Sciatic nerve (tissue), 2 donors: ENCODE measurements at regions not wholly inside any gene's neighbourhood (a gene's known extent, or its start where the extent isn't known, plus 50 kb on each side); places are given as distances from the start of the nearest gene placed in this dataset.
A peak's percentile ranks its signal among the peaks of the same experiment; 100 is the strongest.
"Not testable (repeated sequence)": the region's sequence is repeated elsewhere in the genome, so short reads cannot be mapped to it uniquely, and the experiment has no call there.

ENCODE experiments used
- ATAC-seq: fragments of 200-7000 bp; cut with Tn5 transposase; one replicate; pipeline ENCODE4 v1.9.1; 2020; ENCODE audit warnings: mild to moderate bottlenecking, moderate library complexity
- DNase-seq: peaks from one replicate; pipeline ENCODE4 v3.0.0-alpha.2; 2020; ENCODE audit warnings: low spot score
- intact Hi-C: fragments of 100-400 bp; cut with DNase I; formaldehyde crosslinking; loops from one replicate; pipeline ENCODE4 v1.14.2; 2022
- donor health status: DM: no; HTN: no; CAD: no.
- donor health status: DM: no; HTN: no; CAD: no.

DNA sequence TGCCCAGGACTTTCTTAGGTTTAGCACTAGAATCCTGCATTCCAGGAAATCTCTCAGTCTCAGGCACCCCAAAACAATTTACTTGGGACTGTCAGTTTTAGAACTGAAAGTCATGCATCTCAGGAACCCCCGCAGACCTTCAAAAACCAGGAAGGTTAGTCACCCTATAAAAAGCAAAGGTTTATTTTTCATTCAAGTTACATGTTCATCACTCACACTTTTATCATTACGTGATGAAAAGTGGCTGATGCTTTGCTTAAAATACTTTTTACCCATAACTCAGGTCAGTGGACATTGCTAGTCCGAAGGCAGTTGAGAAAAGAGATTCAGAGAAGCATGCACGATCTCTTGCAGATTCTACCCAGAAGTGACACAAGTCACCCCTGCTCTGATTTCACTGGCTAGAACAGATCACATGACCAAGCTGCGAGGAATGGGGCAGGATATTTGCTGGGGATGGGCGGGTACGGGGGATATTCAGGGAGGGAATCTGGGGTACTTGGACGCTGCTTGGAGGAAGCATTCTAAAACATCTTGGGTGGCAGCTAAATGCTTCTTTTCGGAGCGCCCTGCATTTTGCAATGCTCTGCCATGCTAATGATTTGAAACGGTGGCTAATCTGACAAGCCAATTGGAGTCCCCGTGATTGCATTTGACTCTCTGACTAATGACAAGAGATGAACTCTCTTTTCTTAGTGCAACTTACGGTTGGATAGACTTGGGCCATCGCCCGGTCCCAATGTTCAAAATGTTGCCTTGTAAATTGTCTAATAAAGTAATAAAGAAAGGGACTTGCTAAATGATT lies 110.2 kb downstream of the MIAT start:
- intact Hi-C loops = loop anchor here (10.0 kb wide), 1 partner anchor 1047 kb away; no protein-coding TSS in a partner anchor

DNA sequence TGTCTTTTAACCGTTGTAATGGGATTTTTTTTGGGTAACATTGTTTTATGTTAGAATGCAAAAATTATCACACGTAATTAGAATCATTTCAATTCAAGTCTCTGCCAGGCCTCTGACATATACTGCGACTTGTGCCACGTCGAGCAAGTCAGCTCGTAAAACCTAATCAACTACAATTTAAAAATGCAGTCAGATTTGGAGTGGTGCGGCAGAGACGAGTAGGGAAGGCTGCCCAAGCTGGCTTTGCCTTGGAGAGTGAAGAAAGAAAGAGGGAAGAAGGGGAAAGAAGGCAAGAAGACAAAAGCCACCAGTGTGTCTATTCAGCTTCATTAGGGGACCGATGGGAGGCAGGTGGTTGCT lies 110.7 kb downstream of the MIAT start:
- ATAC-seq (no peak), DNase-seq (no peak)
- intact Hi-C loops = loop anchor here (10.0 kb wide), 1 partner anchor 1047 kb away; no protein-coding TSS in a partner anchor

More for the DNA sequence above, 110.2 kb downstream of the MIAT start:
- ATAC-seq (no peak), DNase-seq (no peak)

GRCh38 chr22:26768952-26769351 lies 111.6 kb downstream of the MIAT start:
- intact Hi-C loops = loop anchor here (10.0 kb wide), 1 partner anchor 1046 kb away; no protein-coding TSS in a partner anchor
- no peak for ATAC-seq
- DNase-seq = no peak

- intact Hi-C loops = loop anchor here (10.0 kb wide), 1 partner anchor 1045 kb away; no protein-coding TSS in a partner anchor
- DNase-seq (no peak), ATAC-seq (no peak)
Observed at GRCh38 chr22:26769663-26770062, 112.3 kb downstream of the MIAT start.

DNA sequence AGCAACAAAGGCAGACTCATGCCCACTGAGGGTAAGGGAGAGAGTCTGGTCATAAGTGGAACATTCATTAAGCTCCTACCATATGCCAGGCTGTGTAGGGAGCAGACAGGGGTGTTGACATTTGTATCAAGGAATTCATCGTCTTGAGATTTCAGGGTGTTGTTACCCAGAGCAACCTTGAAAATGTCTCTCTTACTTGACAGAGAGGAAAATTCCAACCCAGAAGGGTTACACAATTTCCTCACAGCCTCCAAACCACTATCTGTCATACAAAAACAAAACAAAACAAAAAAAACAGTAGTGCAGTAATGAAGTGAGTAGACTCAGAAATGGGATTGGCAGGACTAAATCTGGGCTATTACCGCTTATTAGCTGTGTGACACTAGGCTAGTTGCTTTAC lies 113.2 kb downstream of the MIAT start:
- ATAC-seq = peak; percentile 48
- DNase-seq = no peak
- intact Hi-C loops = no loop called here

- intact Hi-C loops, DNase-seq, ATAC-seq: not testable (repeated sequence)
Observed at GRCh38 chr22:26773054-26773453, 115.7 kb downstream of the MIAT start.

DNA sequence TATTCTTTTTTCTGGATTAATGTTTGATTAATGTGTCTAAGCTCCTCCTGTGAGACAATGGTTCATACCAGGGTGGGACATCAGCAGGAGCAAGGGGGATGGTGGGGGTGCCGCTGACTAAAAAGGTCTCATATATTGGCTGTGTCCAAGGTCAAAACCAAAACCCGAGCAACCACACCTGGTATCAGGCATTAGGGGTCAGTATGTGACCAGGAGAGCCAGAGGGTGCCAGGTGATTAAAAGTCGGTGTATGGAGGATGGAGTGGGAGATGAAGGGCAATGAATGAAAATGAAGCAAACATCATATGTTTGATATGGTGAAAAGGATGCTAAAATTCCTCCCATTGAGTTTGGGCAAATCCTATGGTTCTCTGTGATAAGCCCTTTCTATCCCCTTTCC lies 118.0 kb downstream of the MIAT start:
- ATAC-seq (no peak), DNase-seq (no peak)
- intact Hi-C loops = no loop called here

DNA sequence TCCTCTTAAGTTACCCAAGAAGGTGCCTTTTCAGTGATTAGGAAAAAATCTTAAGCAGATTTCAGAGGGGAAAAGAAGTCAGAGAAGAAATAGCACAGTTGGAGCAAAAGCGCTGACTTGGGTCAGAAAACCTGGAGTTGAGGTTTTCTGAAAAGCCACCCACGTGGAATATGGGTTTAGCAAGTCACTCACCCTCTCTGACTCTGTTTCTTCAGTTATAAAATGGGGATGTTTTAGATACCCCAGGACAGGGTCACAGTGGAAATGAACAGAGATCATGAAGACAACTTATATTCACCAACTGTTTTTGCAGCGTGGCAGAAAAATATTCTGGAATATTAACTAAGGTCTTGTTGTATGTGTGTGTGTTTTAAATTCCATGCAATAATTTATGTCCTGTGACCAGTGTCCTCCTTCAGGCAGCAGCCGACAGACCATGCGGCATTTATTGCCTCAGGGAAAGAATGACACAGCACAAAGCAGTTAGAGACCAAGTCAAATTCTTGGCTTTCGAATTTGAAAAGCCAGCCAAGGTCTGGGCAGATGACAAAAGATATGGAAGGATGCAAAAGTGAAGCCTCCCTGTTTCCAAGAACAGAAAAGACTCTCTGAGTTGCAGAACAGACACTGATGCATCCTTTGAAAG lies 119.9 kb downstream of the MIAT start:
- no peak for DNase-seq
- intact Hi-C loops = no loop called here
- ATAC-seq = peak; percentile 60

DNA sequence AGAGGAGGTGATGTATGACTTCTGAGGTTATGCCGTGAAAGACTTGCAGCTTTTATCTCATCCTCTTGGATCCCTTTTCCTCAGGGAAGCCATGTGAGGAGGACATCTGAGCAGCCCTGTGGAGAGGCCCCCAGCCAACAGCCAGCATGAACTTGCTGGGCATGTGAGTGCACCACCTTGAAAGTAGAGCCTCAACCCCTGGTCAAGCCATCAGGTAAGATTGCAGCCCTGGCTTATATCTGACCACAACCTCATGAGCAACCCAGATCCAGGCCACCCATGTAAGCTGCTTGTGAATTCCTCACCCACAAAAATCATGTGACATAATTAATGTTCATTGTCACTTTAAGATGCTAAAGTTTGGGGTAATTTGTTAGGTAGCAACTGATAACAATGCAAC lies 121.0 kb downstream of the MIAT start:
- ATAC-seq = no peak
- DNase-seq = no peak
- intact Hi-C loops = no loop called here

- ATAC-seq (no peak), DNase-seq (no peak)
- intact Hi-C loops = no loop called here
Observed at GRCh38 chr22:26779108-26779507, 121.7 kb downstream of the MIAT start.

- DNase-seq = no peak
- ATAC-seq = no peak
- intact Hi-C loops = no loop called here
Observed at GRCh38 chr22:26779929-26780328, 122.5 kb downstream of the MIAT start.

GRCh38 chr22:26780521-26780920 lies 123.1 kb downstream of the MIAT start:
- ATAC-seq = no peak
- intact Hi-C loops = no loop called here
- no peak for DNase-seq

GRCh38 chr22:26781062-26781461 lies 123.7 kb downstream of the MIAT start:
- intact Hi-C loops = no loop called here
- DNase-seq = no peak
- no peak for ATAC-seq

GRCh38 chr22:26781596-26781995 lies 124.2 kb downstream of the MIAT start:
- intact Hi-C loops = no loop called here
- DNase-seq (no peak), ATAC-seq (no peak)

DNA sequence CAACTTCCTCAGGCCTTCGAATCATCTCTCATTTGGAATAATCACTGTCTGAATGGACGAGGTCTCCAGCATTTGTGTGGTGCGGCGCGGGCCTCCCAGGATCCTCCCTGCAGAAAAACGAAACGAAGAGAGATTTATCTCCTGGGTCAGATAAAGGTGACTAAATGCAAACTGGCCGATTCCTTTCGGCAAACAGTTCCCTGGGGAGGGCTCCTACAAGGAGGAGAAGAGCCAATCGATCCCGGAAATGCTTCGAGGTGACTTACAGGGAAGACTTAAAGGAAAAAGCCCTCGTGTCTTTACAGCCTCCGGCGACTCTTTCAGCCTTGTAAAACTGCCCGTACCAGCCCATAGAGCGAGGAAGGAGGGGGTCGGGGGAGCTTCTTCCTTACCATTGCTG lies 126.5 kb downstream of the MIAT start:
- intact Hi-C loops = no loop called here
- ATAC-seq (no peak), DNase-seq (no peak)

- intact Hi-C loops = no loop called here
- ATAC-seq (no peak), DNase-seq (no peak)
Observed at GRCh38 chr22:26784772-26785171, 127.4 kb downstream of the MIAT start.

- no peak for DNase-seq
- intact Hi-C loops = no loop called here
- ATAC-seq = no peak
Observed at GRCh38 chr22:26785932-26786331, 128.5 kb downstream of the MIAT start.

DNA sequence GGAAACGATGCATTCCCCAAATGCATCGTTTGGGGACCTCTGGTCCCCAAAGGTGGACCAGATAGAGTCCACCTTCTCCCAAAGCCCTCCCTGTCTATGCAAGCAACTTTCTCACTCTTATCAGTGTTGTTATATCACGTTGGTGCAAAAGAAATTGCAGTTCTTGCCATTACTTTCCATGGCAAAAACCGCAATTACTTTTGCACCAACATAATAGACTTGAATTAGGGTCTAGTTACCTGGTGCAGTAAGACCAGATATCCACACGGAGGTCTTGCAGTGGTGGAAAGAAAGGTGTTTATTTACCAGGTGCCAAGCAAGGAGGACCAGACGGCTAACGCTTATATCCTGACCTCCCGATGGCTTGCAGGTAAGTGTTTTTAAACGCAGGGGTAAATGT lies 129.0 kb downstream of the MIAT start:
- intact Hi-C loops = no loop called here
- ATAC-seq = no peak
- no peak for DNase-seq

DNA sequence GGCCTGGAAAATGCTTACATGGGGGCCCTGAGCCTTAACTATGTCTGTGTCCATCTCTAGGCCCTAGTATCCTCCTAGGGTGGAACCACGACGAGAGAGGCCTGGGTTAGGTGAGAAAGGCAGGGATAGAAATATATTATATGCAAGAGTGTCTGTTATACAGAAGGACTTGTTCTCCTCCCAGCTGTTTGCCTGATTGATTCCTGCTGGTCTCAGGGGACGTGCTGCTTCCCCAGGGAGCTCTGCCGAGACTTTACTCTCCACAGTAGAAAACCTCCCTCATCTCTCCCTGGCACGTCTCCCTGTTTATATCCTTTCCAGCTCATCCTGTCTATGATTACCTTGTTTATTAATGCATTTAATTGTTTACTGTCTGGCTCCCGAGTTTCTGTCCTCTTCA lies 132.6 kb downstream of the MIAT start:
- ATAC-seq (no peak), DNase-seq (no peak)
- intact Hi-C loops = no loop called here

DNA sequence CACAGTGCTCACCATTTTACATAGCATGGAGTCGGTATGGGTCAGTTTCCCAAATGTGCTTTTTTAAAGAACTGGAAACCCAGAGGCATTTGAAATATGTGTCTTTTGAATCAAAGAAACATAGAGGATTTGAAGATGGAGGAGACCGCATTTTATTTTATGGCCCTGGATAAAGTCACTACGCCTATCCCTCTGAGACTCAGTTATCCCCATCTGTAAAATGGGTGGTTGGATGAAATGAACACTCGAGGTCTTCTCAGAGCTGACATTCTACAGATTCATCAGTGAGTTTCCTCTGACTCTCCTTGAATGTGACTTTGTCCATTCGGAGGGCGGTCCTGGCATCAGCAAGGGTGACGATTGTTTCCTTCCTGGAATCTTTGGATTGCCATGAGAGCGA lies 135.1 kb downstream of the MIAT start:
- intact Hi-C loops = no loop called here
- no peak for DNase-seq
- ATAC-seq = no peak

- intact Hi-C loops = no loop called here
- ATAC-seq = no peak
Observed at GRCh38 chr22:26796785-26797184, 139.4 kb downstream of the MIAT start.

More at GRCh38 chr22:26796785-26797184, 139.4 kb downstream of the MIAT start:
- no peak for DNase-seq
